Gastrocnemius medialis (tissue), 4 donors: ENCODE measurements at regions not wholly inside any gene's neighbourhood (a gene's known extent, or its start where the extent isn't known, plus 50 kb on each side); places are given as distances from the start of the nearest gene placed in this dataset.

ENCODE experiments used
- ATAC-seq, 2 donors: fragments of 150-250 bp; one replicate each; pipeline ENCODE4 v1.9.1; 2016
- DNase-seq, 2 donors: peaks; one replicate each; pipeline ENCODE4 v3.0.0-alpha.2; 2019
- H3K27ac ChIP-seq, 4 donors: fragments of 200-600 bp; sonication (generic); 1 replicate in 1 of 4; 2 replicates in 3 of 4; pipeline ENCODE4 v1.5.1; 2016 to 2018; ENCODE audit warnings: mild to moderate bottlenecking in 2 of 4, moderate library complexity in 1 of 4
- H3K27me3 ChIP-seq, 3 donors: fragments of 200-600 bp; sonication (generic) in 2 of 3; 1 replicate in 1 of 3; 2 replicates in 2 of 3; pipeline versions ENCODE4 v1.5.1 to v1.6.0; 2016 to 2019; ENCODE audit warnings: mild to moderate bottlenecking in 1 of 3, moderate library complexity in 1 of 3
- H3K36me3 ChIP-seq, 2 donors: fragments of 200-600 bp; sonication (generic) in 1 of 2; one replicate each; pipeline ENCODE4 v1.5.1; 2017 to 2018
- H3K4me1 ChIP-seq, 2 donors: fragments of 200-600 bp; sonication (generic) in 1 of 2; one replicate each; pipeline ENCODE4 v1.5.1; 2016 to 2017; ENCODE audit warnings: mild to moderate bottlenecking in 2 of 2
- H3K4me3 ChIP-seq, 4 donors: fragments of 200-600 bp; sonication (generic) in 3 of 4; 1 replicate in 1 of 4; 2 replicates in 3 of 4; pipeline ENCODE4 v1.5.1; 2016 to 2019; ENCODE audit warnings: mild to moderate bottlenecking in 2 of 4
- H3K9me3 ChIP-seq, 3 donors: fragments of 200-600 bp; sonication (generic) in 2 of 3; 1 replicate in 1 of 3; 2 replicates in 2 of 3; pipeline ENCODE4 v1.5.1; 2016 to 2019
- CTCF ChIP-seq, 5 experiments: fragments of 450-650 bp in 3 of 5; fragments of 200-600 bp in 2 of 5; sonication (generic) in 2 of 5; IDR thresholded peaks in 4 of 5; conservative IDR thresholded peaks in 1 of 5; 1 replicate in 4 of 5; 2 replicates in 1 of 5; pipeline ENCODE4 v1.5.1; 2016 to 2019; ENCODE audit warnings: antibody characterized with exemption in 5 of 5, mild to moderate bottlenecking in 3 of 5, moderate library complexity in 3 of 5
- POLR2A ChIP-seq, 2 donors: fragments of 450-650 bp; IDR thresholded peaks; one replicate each; pipeline ENCODE4 v1.6.1; 2017; ENCODE audit warnings: antibody characterized with exemption in 2 of 2, mild to moderate bottlenecking in 2 of 2, moderate library complexity in 2 of 2
- in situ Hi-C, 4 donors: fragments of 200-750 bp; cut with MboI; loops; one replicate each; pipeline versions ENCODE4 v1.15.0 to v1.8.0; 2017; ENCODE audit warnings: low sequenced_read_pairs in 4 of 4
- intact Hi-C: fragments of 100-400 bp; cut with DNase I; formaldehyde crosslinking; loops from one replicate; pipeline ENCODE4 v1.15.1; 2023; ENCODE audit warnings: low total_unique reads

GRCh38 chrY:15440696-15441408, 916.5 kb downstream of the NLGN4Y start:
- intact Hi-C loops (no loop called here), in situ Hi-C loops (no loop called here)
- ATAC-seq, result no peak
- Histone ChIP-seq H3K27me3 (no peaks in the 10 kb centered on the region), H3K36me3 (no peaks in the 10 kb centered on the region), H3K27ac (no peak overlapping the region), H3K9me3 (no peaks in the 10 kb centered on the region), H3K4me1 (no peaks in the 10 kb centered on the region), H3K4me3 (no peak overlapping the region)
- no peak for TF ChIP-seq POLR2A (IDR thresholded peaks at IDR 0.05)
- no peak for TF ChIP-seq CTCF (IDR thresholded peaks at IDR 0.05 in 4 of 5, conservative IDR thresholded peaks at IDR 0.05 in 1 of 5)
- no peak for DNase-seq

- intact Hi-C loops, result no loop called here
- in situ Hi-C loops, result no loop called here
- TF ChIP-seq CTCF (IDR thresholded peaks at IDR 0.05 in 4 of 5, conservative IDR thresholded peaks at IDR 0.05 in 1 of 5) (no peak), POLR2A (IDR thresholded peaks at IDR 0.05) (no peak)
- Histone ChIP-seq H3K27ac (no peak overlapping the region), H3K4me1 (no peaks in the 10 kb centered on the region), H3K4me3 (no peak overlapping the region), H3K27me3 (no peaks in the 10 kb centered on the region), H3K9me3 (no peaks in the 10 kb centered on the region), H3K36me3 (no peaks in the 10 kb centered on the region)
- ATAC-seq, result no peak
- no peak for DNase-seq
These were observed 917.5 kb downstream of the NLGN4Y start for GRCh38 chrY:15441878-15442277.

GRCh38 chrY:15445871-15446270, 921.5 kb downstream of the NLGN4Y start:
- DNase-seq, result no peak
- Histone ChIP-seq H3K27ac (no peak overlapping the region), H3K27me3 (no peaks in the 10 kb centered on the region), H3K9me3 (no peaks in the 10 kb centered on the region), H3K4me1 (no peaks in the 10 kb centered on the region), H3K4me3 (no peak overlapping the region), H3K36me3 (no peaks in the 10 kb centered on the region)
- ATAC-seq, result no peak
- no peak for TF ChIP-seq POLR2A (IDR thresholded peaks at IDR 0.05)
- TF ChIP-seq CTCF (IDR thresholded peaks at IDR 0.05 in 4 of 5, conservative IDR thresholded peaks at IDR 0.05 in 1 of 5), result no peak
- intact Hi-C loops (no loop called here), in situ Hi-C loops (no loop called here)

- no peaks in the 10 kb centered on the region for H3K27me3 ChIP-seq
- DNase-seq (no peak), ATAC-seq (no peak)
- H3K36me3 ChIP-seq, result no peaks in the 10 kb centered on the region
- no peak for TF ChIP-seq CTCF (IDR thresholded peaks at IDR 0.05 in 4 of 5, conservative IDR thresholded peaks at IDR 0.05 in 1 of 5)
- no peak for TF ChIP-seq POLR2A (IDR thresholded peaks at IDR 0.05)
- in situ Hi-C loops, result no loop called here
- H3K27ac ChIP-seq, result no peak overlapping the region
- H3K9me3 ChIP-seq, result no peaks in the 10 kb centered on the region
- intact Hi-C loops, result no loop called here
- H3K4me3 ChIP-seq, result no peak overlapping the region
- no peaks in the 10 kb centered on the region for H3K4me1 ChIP-seq
These were observed 922.5 kb downstream of the NLGN4Y start for GRCh38 chrY:15446861-15447260.

GRCh38 chrY:15447959-15448358, 923.6 kb downstream of the NLGN4Y start:
- intact Hi-C loops (no loop called here), in situ Hi-C loops (no loop called here)
- H3K9me3 ChIP-seq, result no peaks in the 10 kb centered on the region
- H3K4me3 ChIP-seq, result no peak overlapping the region
- ATAC-seq (no peak), DNase-seq (no peak)
- H3K36me3 ChIP-seq, result no peaks in the 10 kb centered on the region
- H3K27ac ChIP-seq, result no peak overlapping the region
- no peaks in the 10 kb centered on the region for H3K4me1 ChIP-seq
- no peaks in the 10 kb centered on the region for H3K27me3 ChIP-seq
- TF ChIP-seq CTCF (IDR thresholded peaks at IDR 0.05 in 4 of 5, conservative IDR thresholded peaks at IDR 0.05 in 1 of 5) (no peak), POLR2A (IDR thresholded peaks at IDR 0.05) (no peak)
